Osteoblast (primary cell): ENCODE measurements at regions not wholly inside any gene's neighbourhood (a gene's known extent, or its start where the extent isn't known, plus 50 kb on each side); places are given as distances from the start of the nearest gene placed in this dataset.

Experiments used
- DNase-seq: peaks from one replicate; pipeline ENCODE4 v3.0.0; 2011; ENCODE audit warnings: low spot score, mixed read lengths; ENCODE audit not compliant: insufficient read length; ENCODE audit errors: missing footprints
- H2AFZ ChIP-seq: 2 replicates; pipeline ENCODE4 v1.6.0; 2011; ENCODE audit warnings: mild to moderate bottlenecking, low read length
- H3K27ac ChIP-seq: 2 replicates; pipeline ENCODE4 v1.5.1; 2011; ENCODE audit warnings: mild to moderate bottlenecking, low read depth, low read length, moderate library complexity
- H3K27me3 ChIP-seq: 2 replicates; pipeline ENCODE4 v1.6.0; 2012; ENCODE audit warnings: mild to moderate bottlenecking, control low read depth, inconsistent platforms, low read length, moderate library complexity; ENCODE audit not compliant: insufficient read depth
- H3K36me3 ChIP-seq: 2 replicates; pipeline ENCODE4 v1.5.1; 2011; ENCODE audit warnings: mild to moderate bottlenecking, low read length, control low read depth, moderate library complexity; ENCODE audit not compliant: insufficient read depth
- H3K4me1 ChIP-seq: 2 replicates; pipeline ENCODE4 v1.5.1; 2011; ENCODE audit warnings: mild to moderate bottlenecking, low read length, control low read depth, moderate library complexity; ENCODE audit not compliant: insufficient read depth
- H3K4me2 ChIP-seq: 2 replicates; pipeline ENCODE4 v1.6.0; 2011; ENCODE audit warnings: mild to moderate bottlenecking, low read length; ENCODE audit not compliant: insufficient read depth
- H3K4me3 ChIP-seq: fragments of 200-600 bp; sonication (generic); 3 replicates; pipeline ENCODE4 v1.5.1; 2012; ENCODE audit warnings: mild to moderate bottlenecking, low read length, inconsistent platforms; ENCODE audit not compliant: insufficient read depth
- H3K79me2 ChIP-seq: 2 replicates; pipeline ENCODE4 v1.6.0; 2012; ENCODE audit warnings: mild to moderate bottlenecking, low read length, control low read depth, inconsistent platforms; ENCODE audit not compliant: insufficient read depth
- H3K9me3 ChIP-seq: 2 replicates; pipeline ENCODE4 v1.5.1; 2011; ENCODE audit warnings: low read depth, low read length, control low read depth
- H4K20me1 ChIP-seq: 2 replicates; pipeline ENCODE4 v1.6.0; 2012; ENCODE audit warnings: mild to moderate bottlenecking, low read length, control low read depth; ENCODE audit not compliant: insufficient read depth
- CTCF ChIP-seq: IDR thresholded peaks from 2 replicates; pipeline ENCODE4 v1.5.1; 2011; ENCODE audit warnings: mild to moderate bottlenecking, low read depth, low read length, moderate library complexity; ENCODE audit errors: extremely low read depth

DNA sequence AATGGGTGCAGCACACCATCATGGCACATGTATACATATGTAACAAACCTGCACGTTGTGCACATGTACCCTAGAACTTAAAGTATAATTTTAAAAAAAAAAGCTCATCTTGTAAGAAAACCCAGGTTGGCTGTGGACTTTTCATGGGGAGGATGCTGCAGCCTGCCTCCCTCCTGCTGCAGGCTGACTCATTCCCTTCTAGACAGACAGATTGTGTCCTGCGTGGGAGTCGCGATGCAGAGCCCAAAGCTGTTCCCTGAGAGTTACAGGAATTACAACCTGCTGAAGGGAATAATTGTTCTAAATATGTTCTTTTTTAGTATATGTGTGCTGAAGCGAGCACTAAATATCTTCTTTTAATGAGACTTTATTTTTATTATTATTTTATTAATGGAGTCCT is 93.2 kb downstream of the TBX19 start:
- H3K36me3 ChIP-seq: no peaks in the 10 kb centered on the region
- no peak for DNase-seq
- no peaks in the 10 kb centered on the region for H3K27me3 ChIP-seq
- TF ChIP-seq CTCF: no peak
- no peak overlapping the region for H3K4me2 ChIP-seq
- H3K9me3 ChIP-seq: no peaks in the 10 kb centered on the region
- no peaks in the 10 kb centered on the region for H3K79me2 ChIP-seq
- no peak overlapping the region for H3K4me3 ChIP-seq
- H3K4me1 ChIP-seq: no peaks in the 10 kb centered on the region
- H2AFZ ChIP-seq: no peak overlapping the region
- no peak overlapping the region for H3K27ac ChIP-seq
- H4K20me1 ChIP-seq: no peaks in the 10 kb centered on the region

GRCh38 chr1:168372861-168373371 is 92.2 kb downstream of the TBX19 start:
- H4K20me1 ChIP-seq: no peaks in the 10 kb centered on the region
- H3K4me3 ChIP-seq: no peak overlapping the region
- H3K79me2 ChIP-seq: no peaks in the 10 kb centered on the region
- no peaks in the 10 kb centered on the region for H3K4me1 ChIP-seq
- no peak overlapping the region for H3K27ac ChIP-seq
- no peaks in the 10 kb centered on the region for H3K36me3 ChIP-seq
- H3K27me3 ChIP-seq: no peaks in the 10 kb centered on the region
- no peak for TF ChIP-seq CTCF
- H3K4me2 ChIP-seq: no peak overlapping the region
- H2AFZ ChIP-seq: no peak overlapping the region
- DNase-seq: no peak
- no peaks in the 10 kb centered on the region for H3K9me3 ChIP-seq

- DNase-seq: no peak
- no peaks in the 10 kb centered on the region for H3K36me3 ChIP-seq
- no peaks in the 10 kb centered on the region for H3K9me3 ChIP-seq
- no peak for TF ChIP-seq CTCF
- no peaks in the 10 kb centered on the region for H3K27me3 ChIP-seq
- H3K4me2 ChIP-seq: no peak overlapping the region
- no peaks in the 10 kb centered on the region for H3K4me1 ChIP-seq
- no peak overlapping the region for H3K27ac ChIP-seq
- no peak overlapping the region for H3K4me3 ChIP-seq
- H2AFZ ChIP-seq: no peak overlapping the region
- H4K20me1 ChIP-seq: no peaks in the 10 kb centered on the region
- H3K79me2 ChIP-seq: no peaks in the 10 kb centered on the region
These were observed 91.6 kb downstream of the TBX19 start for GRCh38 chr1:168372307-168372706.

DNA sequence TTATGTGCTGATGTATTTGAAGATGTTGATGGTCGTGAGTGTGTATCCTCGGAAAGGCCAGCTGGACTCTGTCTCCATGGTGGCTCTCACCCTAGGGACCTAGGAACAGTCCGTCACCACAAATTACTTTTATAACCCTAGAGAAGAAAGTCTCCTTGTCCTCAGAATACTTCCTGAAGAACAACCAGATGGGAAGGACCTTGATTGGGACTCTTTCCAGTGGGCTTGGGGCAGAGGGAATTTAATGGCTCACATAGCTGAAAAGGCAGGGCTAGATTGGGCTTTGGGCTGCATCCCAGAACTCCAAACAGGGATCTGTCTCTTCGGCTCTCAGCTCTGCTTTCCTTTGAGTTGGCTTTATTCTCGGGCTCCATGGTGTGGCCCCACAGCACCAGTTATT is 90.8 kb downstream of the TBX19 start:
- no peak overlapping the region for H2AFZ ChIP-seq
- H3K79me2 ChIP-seq: no peaks in the 10 kb centered on the region
- no peak overlapping the region for H3K4me2 ChIP-seq
- no peaks in the 10 kb centered on the region for H4K20me1 ChIP-seq
- no peak overlapping the region for H3K27ac ChIP-seq
- no peak for DNase-seq
- H3K9me3 ChIP-seq: no peaks in the 10 kb centered on the region
- no peaks in the 10 kb centered on the region for H3K4me1 ChIP-seq
- no peaks in the 10 kb centered on the region for H3K36me3 ChIP-seq
- no peaks in the 10 kb centered on the region for H3K27me3 ChIP-seq
- TF ChIP-seq CTCF: no peak
- H3K4me3 ChIP-seq: no peak overlapping the region
